CD4-positive, alpha-beta T cell (primary cell): ENCODE measurements at regions not wholly inside any gene's neighbourhood (a gene's known extent, or its start where the extent isn't known, plus 50 kb on each side); places are given as distances from the start of the nearest gene placed in this dataset.

Experiments used
- ATAC-seq: fragments of 200-7000 bp; cut with Tn5 transposase; one replicate; pipeline ENCODE4 v1.10.0; 2022; ENCODE audit warnings: mild to moderate bottlenecking; ENCODE audit not compliant: poor library complexity
- CTCF ChIA-PET: fragments of 350-600 bp; sonication (Branson Sonifier 250); formaldehyde crosslinking; loops from one replicate; lab custom pipeline; 2021; ENCODE audit warnings: antibody characterized with exemption, inconsistent platforms; lab: Charles Lee
- POLR2A ChIA-PET: fragments of 350-600 bp; sonication (Branson Sonifier 250); formaldehyde crosslinking; loops from one replicate; lab custom pipeline; 2021; ENCODE audit warnings: antibody characterized with exemption, inconsistent platforms; lab: Charles Lee
- DNase-seq, 14 experiments: peaks; one replicate each; pipeline ENCODE4 v3.0.0-alpha.2; 2013 to 2020; ENCODE audit warnings: mixed read lengths in 2 of 14
- H3K27ac ChIP-seq, 2 donors: one replicate each; pipeline versions ENCODE4 v1.5.1 to v1.7.0; 2013; ENCODE audit warnings: low read length in 2 of 2, low read depth in 1 of 2, mild to moderate bottlenecking in 1 of 2
- H3K27me3 ChIP-seq, 2 experiments: 1 replicate in 1 of 2; 2 replicates in 1 of 2; pipeline versions ENCODE4 v1.6.1 to v1.7.0; 2013; ENCODE audit warnings: low read length in 2 of 2, control low read depth in 1 of 2, mild to moderate bottlenecking in 1 of 2, moderate library complexity in 1 of 2; ENCODE audit not compliant: insufficient read depth in 2 of 2, control insufficient read depth in 1 of 2
- H3K36me3 ChIP-seq: one replicate; pipeline ENCODE4 v1.6.1; 2013; ENCODE audit warnings: low read length, control low read depth; ENCODE audit not compliant: insufficient read depth
- H3K4me1 ChIP-seq: one replicate; pipeline ENCODE4 v1.6.1; 2013; ENCODE audit warnings: low read length, control low read depth; ENCODE audit not compliant: insufficient read depth
- H3K4me3 ChIP-seq: one replicate; pipeline ENCODE4 v1.5.1; 2013; ENCODE audit warnings: mild to moderate bottlenecking, low read length, moderate library complexity
- H3K9me3 ChIP-seq, 2 experiments: 1 replicate in 1 of 2; 2 replicates in 1 of 2; pipeline versions ENCODE4 v1.6.1 to v1.7.0; 2013; ENCODE audit warnings: low read length in 2 of 2, mild to moderate bottlenecking in 2 of 2, control low read depth in 1 of 2, moderate library complexity in 1 of 2; ENCODE audit not compliant: control insufficient read depth in 1 of 2, insufficient read depth in 1 of 2
- H3K27ac Mint-ChIP-seq: one replicate; pipeline ENCODE4 v1.8.0; 2020; ENCODE audit warnings: mixed read lengths
- H3K27me3 Mint-ChIP-seq: one replicate; pipeline ENCODE4 v1.8.0; 2021; ENCODE audit warnings: mixed read lengths
- H3K36me3 Mint-ChIP-seq: one replicate; pipeline ENCODE4 v1.8.0; 2021; ENCODE audit warnings: low read depth, mixed read lengths
- H3K4me1 Mint-ChIP-seq: one replicate; pipeline ENCODE4 v1.8.0; 2021; ENCODE audit warnings: low read depth, mixed read lengths
- H3K4me3 Mint-ChIP-seq: one replicate; pipeline ENCODE4 v1.8.0; 2020; ENCODE audit warnings: mild to moderate bottlenecking, mixed read lengths
- H3K9me3 Mint-ChIP-seq: one replicate; pipeline ENCODE4 v1.8.0; 2020; ENCODE audit warnings: mixed read lengths
- CTCF ChIP-seq: fragments of 200-600 bp; IDR thresholded peaks from one replicate; pipeline ENCODE4 v1.8.0; 2022; ENCODE audit warnings: antibody characterized with exemption, mild to moderate bottlenecking
- intact Hi-C, 2 experiments: fragments of 100-400 bp; cut with DNase I in 1 of 2; cut with micrococcal nuclease in 1 of 2; formaldehyde crosslinking; loops; one replicate each; pipeline versions ENCODE4 v1.15.1 to v1.9.0; 2023 to 2025; cut with DNase I, micrococcal nuclease

- Histone ChIP-seq H3K36me3 (no peaks in the 10 kb centered on the region), H3K4me1 (no peaks in the 10 kb centered on the region), H3K27ac (no peak overlapping the region), H3K4me3 (no peak overlapping the region), H3K9me3 (peaks cover 0 to 4% of the 10 kb centered on the region in 2 experiments), H3K27me3 (no peaks in the 10 kb centered on the region)
- Mint-ChIP-seq H3K4me3 (no peak overlapping the region), H3K9me3 (peaks cover 2% of the 10 kb centered on the region), H3K27me3 (no peaks in the 10 kb centered on the region), H3K36me3 (no peaks in the 10 kb centered on the region), H3K4me1 (no peaks in the 10 kb centered on the region), H3K27ac (no peak overlapping the region)
- CTCF ChIA-PET = no interaction called here
- TF ChIP-seq CTCF = no peak
- no peak for DNase-seq
- POLR2A ChIA-PET = no interaction called here
- intact Hi-C loops = no loop called here
- ATAC-seq = no peak
Observed at GRCh38 chr10:64528294-64529002, 1007.2 kb downstream of the REEP3 start.

DNA sequence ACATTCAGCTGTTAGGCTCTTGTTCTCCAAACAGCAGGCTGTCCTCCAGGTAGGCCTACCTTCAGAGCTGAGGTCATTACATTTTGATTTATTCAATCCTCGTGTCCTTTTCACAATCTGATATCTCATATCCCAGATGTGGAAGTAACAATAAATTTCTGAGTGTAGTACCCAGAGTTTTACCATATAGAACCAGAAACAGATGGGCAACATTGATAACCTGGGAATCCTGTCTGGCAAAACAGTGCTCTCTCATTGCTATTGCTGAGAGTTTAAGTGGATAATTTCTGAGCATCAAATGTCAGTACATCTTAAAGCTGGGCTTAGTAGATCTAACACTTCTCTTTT lies 1007.8 kb downstream of the REEP3 start:
- H3K4me3 Mint-ChIP-seq = no peak overlapping the region
- no peak overlapping the region for H3K4me3 ChIP-seq
- TF ChIP-seq CTCF = no peak
- H3K27me3 Mint-ChIP-seq = no peaks in the 10 kb centered on the region
- peaks cover 0 to 4% of the 10 kb centered on the region in 2 experiments for H3K9me3 ChIP-seq
- CTCF ChIA-PET = no interaction called here
- no peaks in the 10 kb centered on the region for H3K27me3 ChIP-seq
- DNase-seq (no peak), ATAC-seq (no peak)
- no peak overlapping the region for H3K27ac ChIP-seq
- H3K4me1 Mint-ChIP-seq = no peaks in the 10 kb centered on the region
- POLR2A ChIA-PET = no interaction called here
- no peaks in the 10 kb centered on the region for H3K36me3 ChIP-seq
- H3K9me3 Mint-ChIP-seq = peaks cover 2% of the 10 kb centered on the region
- intact Hi-C loops = no loop called here
- no peaks in the 10 kb centered on the region for H3K4me1 ChIP-seq
- no peak overlapping the region for H3K27ac Mint-ChIP-seq
- H3K36me3 Mint-ChIP-seq = no peaks in the 10 kb centered on the region

- Histone ChIP-seq H3K27me3 (no peaks in the 10 kb centered on the region), H3K9me3 (no peaks in the 10 kb centered on the region), H3K4me1 (no peaks in the 10 kb centered on the region), H3K36me3 (no peaks in the 10 kb centered on the region), H3K4me3 (no peak overlapping the region), H3K27ac (no peak overlapping the region)
- ATAC-seq = no peak
- Mint-ChIP-seq H3K4me1 (no peaks in the 10 kb centered on the region), H3K36me3 (no peaks in the 10 kb centered on the region), H3K27me3 (no peaks in the 10 kb centered on the region), H3K27ac (no peak overlapping the region), H3K9me3 (peaks cover 3% of the 10 kb centered on the region), H3K4me3 (no peak overlapping the region)
- ChIA-PET CTCF (no interaction called here), POLR2A (no interaction called here)
- TF ChIP-seq CTCF = no peak
- intact Hi-C loops = no loop called here
- DNase-seq = no peak
Observed at GRCh38 chr10:64534616-64535015, 1013.4 kb downstream of the REEP3 start.
